NCI-H2196 treated with DMSO at 0.1 percent for 48 hours (cell line): ENCODE measurements at regions not wholly inside any gene's neighbourhood (a gene's known extent, or its start where the extent isn't known, plus 50 kb on each side); places are given as distances from the start of the nearest gene placed in this dataset.

Source experiments
- DNase-seq: peaks from one replicate; lab custom pipeline; 2025; ENCODE audit not compliant: unreplicated experiment; lab: John Stamatoyannopoulos, UW

- DNase-seq: no peak
These were observed 872.1 kb upstream of the GJE1 start for GRCh38 chr6:141260627-141261015.

- DNase-seq: no peak
These were observed 872.9 kb upstream of the GJE1 start for GRCh38 chr6:141259807-141260206.

GRCh38 chr6:141259091-141259490, 873.6 kb upstream of the GJE1 start:
- no peak for DNase-seq

- no peak for DNase-seq
These were observed 874.2 kb upstream of the GJE1 start for GRCh38 chr6:141258516-141258915.

GRCh38 chr6:141254336-141254735, 878.4 kb upstream of the GJE1 start:
- no peak for DNase-seq

GRCh38 chr6:141252828-141253608, 879.7 kb upstream of the GJE1 start:
- no peak for DNase-seq

- no peak for DNase-seq
These were observed 881.4 kb upstream of the GJE1 start for GRCh38 chr6:141251286-141251685.

- no peak for DNase-seq
These were observed 884.5 kb upstream of the GJE1 start for GRCh38 chr6:141248021-141248799.

- DNase-seq: no peak
These were observed 888.4 kb upstream of the GJE1 start for GRCh38 chr6:141244366-141244765.

- no peak for DNase-seq
These were observed 889.8 kb upstream of the GJE1 start for GRCh38 chr6:141242957-141243356.

- no peak for DNase-seq
These were observed 903.4 kb upstream of the GJE1 start for GRCh38 chr6:141229296-141229695.

GRCh38 chr6:141218583-141218982, 914.1 kb upstream of the GJE1 start:
- DNase-seq: no peak

- DNase-seq: no peak
These were observed 916.0 kb upstream of the GJE1 start for GRCh38 chr6:141216726-141217125.

GRCh38 chr6:141212296-141212695, 920.4 kb upstream of the GJE1 start:
- no peak for DNase-seq

GRCh38 chr6:141211845-141212244, 920.9 kb upstream of the GJE1 start:
- DNase-seq: no peak

- no peak for DNase-seq
These were observed 921.8 kb upstream of the GJE1 start for GRCh38 chr6:141210901-141211300.

- DNase-seq: no peak
These were observed 922.8 kb upstream of the GJE1 start for GRCh38 chr6:141209890-141210289.

GRCh38 chr6:141208101-141208500, 924.6 kb upstream of the GJE1 start:
- DNase-seq: no peak

- no peak for DNase-seq
These were observed 928.7 kb upstream of the GJE1 start for GRCh38 chr6:141203902-141204575.

GRCh38 chr6:141202626-141203025, 930.1 kb upstream of the GJE1 start:
- DNase-seq: no peak

- DNase-seq: no peak
These were observed 933.7 kb upstream of the GJE1 start for GRCh38 chr6:141199074-141199473.
